A673 (cell line): ENCODE measurements at regions not wholly inside any gene's neighbourhood (a gene's known extent, or its start where the extent isn't known, plus 50 kb on each side); places are given as distances from the start of the nearest gene placed in this dataset.

Experiments used
- CTCF ChIP-seq: fragments of 300-800, 200-600 bp; sonication (generic); conservative IDR thresholded peaks from 2 replicates; pipeline ENCODE4 v1.5.1; 2017; ENCODE audit warnings: low read depth, mild to moderate bottlenecking, antibody characterized with exemption, low read length, moderate library complexity, mixed read lengths
- EZH2 ChIP-seq: fragments of 200-600 bp; sonication (generic); IDR thresholded peaks from 2 replicates; pipeline ENCODE4 v1.6.1; 2017; ENCODE audit warnings: borderline replicate concordance, low read depth, mild to moderate bottlenecking, mixed read lengths, antibody characterized with exemption, low read length; ENCODE audit not compliant: poor library complexity, severe bottlenecking

- no peak for TF ChIP-seq CTCF
- TF ChIP-seq EZH2: no peak
These were observed 177.2 kb downstream of the BCL11A start for GRCh38 chr2:60376252-60376651.
